Trophoblast cell (in vitro differentiated cells and primary cell): ENCODE measurements at regions not wholly inside any gene's neighbourhood (a gene's known extent, or its start where the extent isn't known, plus 50 kb on each side); places are given as distances from the start of the nearest gene placed in this dataset.

Source experiments
- DNase-seq, 2 donors: peaks; one replicate each; pipeline ENCODE4 v3.0.0-alpha.2; 2016
- H2AFZ ChIP-seq: 2 replicates; pipeline ENCODE4 v1.6.1; 2013; ENCODE audit warnings: low read length, moderate library complexity, mild to moderate bottlenecking; ENCODE audit not compliant: insufficient read depth, poor library complexity
- H2AK5ac ChIP-seq: 2 replicates; pipeline ENCODE4 v1.6.1; 2013; ENCODE audit warnings: mild to moderate bottlenecking, low read length
- H2BK120ac ChIP-seq: 2 replicates; pipeline ENCODE4 v1.6.1; 2013; ENCODE audit warnings: low read length, mild to moderate bottlenecking, moderate library complexity; ENCODE audit not compliant: insufficient read depth, poor library complexity
- H2BK12ac ChIP-seq: 2 replicates; pipeline ENCODE4 v1.6.1; 2013; ENCODE audit warnings: mild to moderate bottlenecking, low read length, moderate library complexity
- H2BK5ac ChIP-seq: 2 replicates; pipeline ENCODE4 v1.6.1; 2013; ENCODE audit warnings: low read length, low read depth, moderate library complexity, mild to moderate bottlenecking; ENCODE audit not compliant: poor library complexity
- H3K14ac ChIP-seq: 2 replicates; pipeline ENCODE4 v1.6.1; 2013; ENCODE audit warnings: mild to moderate bottlenecking, low read length
- H3K18ac ChIP-seq: 2 replicates; pipeline ENCODE4 v1.6.1; 2013; ENCODE audit warnings: mild to moderate bottlenecking, low read length
- H3K23ac ChIP-seq: 2 replicates; pipeline ENCODE4 v1.6.1; 2013; ENCODE audit warnings: low read length
- H3K27ac ChIP-seq: 2 replicates; pipeline ENCODE4 v1.5.1; 2013; ENCODE audit warnings: low read depth, mild to moderate bottlenecking, inconsistent platforms, low read length, moderate library complexity
- H3K27me3 ChIP-seq: 2 replicates; pipeline ENCODE4 v1.6.1; 2013; ENCODE audit warnings: inconsistent platforms, mild to moderate bottlenecking, low read length, moderate library complexity; ENCODE audit not compliant: insufficient read depth
- H3K36me3 ChIP-seq, 2 experiments: 1 replicate in 1 of 2; 2 replicates in 1 of 2; pipeline ENCODE4 v1.6.1; 2013; ENCODE audit warnings: low read length in 2 of 2, mild to moderate bottlenecking in 2 of 2, moderate library complexity in 1 of 2; ENCODE audit not compliant: insufficient read depth in 2 of 2, control insufficient read depth in 1 of 2
- H3K4ac ChIP-seq: 2 replicates; pipeline ENCODE4 v1.6.1; 2013; ENCODE audit warnings: low read depth, mild to moderate bottlenecking, low read length, moderate library complexity
- H3K4me1 ChIP-seq, 2 experiments: 1 replicate in 1 of 2; 2 replicates in 1 of 2; pipeline ENCODE4 v1.6.1; 2013; ENCODE audit warnings: low read length in 2 of 2, mild to moderate bottlenecking in 2 of 2, moderate library complexity in 1 of 2; ENCODE audit not compliant: insufficient read depth in 2 of 2, control insufficient read depth in 1 of 2
- H3K4me2 ChIP-seq: 2 replicates; pipeline ENCODE4 v1.6.1; 2013; ENCODE audit warnings: inconsistent platforms, mild to moderate bottlenecking, low read length, moderate library complexity
- H3K4me3 ChIP-seq: 2 replicates; pipeline ENCODE4 v1.5.1; 2013; ENCODE audit warnings: mild to moderate bottlenecking, low read depth, low read length, inconsistent platforms
- H3K79me1 ChIP-seq: one replicate; pipeline ENCODE4 v1.6.1; 2013; ENCODE audit warnings: low read length
- H3K79me2 ChIP-seq: 2 replicates; pipeline ENCODE4 v1.6.1; 2013; ENCODE audit warnings: low read length, mild to moderate bottlenecking; ENCODE audit not compliant: control insufficient read depth, insufficient read depth, poor library complexity
- H3K9ac ChIP-seq: 2 replicates; pipeline ENCODE4 v1.6.1; 2013; ENCODE audit warnings: mild to moderate bottlenecking, low read length
- H3K9me3 ChIP-seq: 2 replicates; pipeline ENCODE4 v1.6.1; 2013; ENCODE audit warnings: low read depth, mild to moderate bottlenecking, control low read depth, inconsistent platforms, low read length; ENCODE audit not compliant: insufficient read depth
- H4K12ac ChIP-seq: 2 replicates; pipeline ENCODE4 v1.6.1; 2013; ENCODE audit warnings: low read depth, mild to moderate bottlenecking, low read length, moderate library complexity
- H4K8ac ChIP-seq: 2 replicates; pipeline ENCODE4 v1.6.1; 2013; ENCODE audit warnings: low read depth, mild to moderate bottlenecking, low read length, moderate library complexity
- H4K91ac ChIP-seq: one replicate; pipeline ENCODE4 v1.6.1; 2013; ENCODE audit warnings: low read depth, mild to moderate bottlenecking, low read length, moderate library complexity
- WGBS: extraction: QIAGEN DNeasy Blood & Tissue Kit; methylation state at CpG from one replicate; pipeline ENCODE4 v1.1.7; 2013; ENCODE audit warnings: missing lambda C conversion rate; ENCODE audit not compliant: insufficient read length, insufficient coverage; ENCODE audit errors: extremely low coverage; 5-methylcytosine and 5-hydroxymethylcytosine counted together

GRCh38 chr4:189822326-189822725 lies 118.3 kb upstream of the FRG1 start:
- H2BK120ac ChIP-seq = no peak overlapping the region
- no peaks in the 10 kb centered on the region for H3K79me1 ChIP-seq
- no peak overlapping the region for H3K4ac ChIP-seq
- no peaks in the 10 kb centered on the region for H3K9me3 ChIP-seq
- H3K4me1 ChIP-seq = no peaks in the 10 kb centered on the region
- WGBS = no CpG with 5 or more reads among the region's 3 CpGs
- no peak overlapping the region for H3K4me2 ChIP-seq
- no peaks in the 10 kb centered on the region for H3K27me3 ChIP-seq
- H3K36me3 ChIP-seq = no peaks in the 10 kb centered on the region
- no peak overlapping the region for H3K14ac ChIP-seq
- H3K18ac ChIP-seq = no peak overlapping the region
- H3K9ac ChIP-seq = no peak overlapping the region
- H3K27ac ChIP-seq = no peak overlapping the region
- no peak overlapping the region for H4K91ac ChIP-seq
- no peak overlapping the region for H3K4me3 ChIP-seq
- no peak overlapping the region for H3K23ac ChIP-seq
- DNase-seq = no peak
- no peak overlapping the region for H4K8ac ChIP-seq
- H3K79me2 ChIP-seq = no peaks in the 10 kb centered on the region
- H2BK12ac ChIP-seq = no peak overlapping the region
- H2BK5ac ChIP-seq = no peak overlapping the region
- H2AFZ ChIP-seq = no peak overlapping the region
- H2AK5ac ChIP-seq = no peak overlapping the region
- no peak overlapping the region for H4K12ac ChIP-seq

DNA sequence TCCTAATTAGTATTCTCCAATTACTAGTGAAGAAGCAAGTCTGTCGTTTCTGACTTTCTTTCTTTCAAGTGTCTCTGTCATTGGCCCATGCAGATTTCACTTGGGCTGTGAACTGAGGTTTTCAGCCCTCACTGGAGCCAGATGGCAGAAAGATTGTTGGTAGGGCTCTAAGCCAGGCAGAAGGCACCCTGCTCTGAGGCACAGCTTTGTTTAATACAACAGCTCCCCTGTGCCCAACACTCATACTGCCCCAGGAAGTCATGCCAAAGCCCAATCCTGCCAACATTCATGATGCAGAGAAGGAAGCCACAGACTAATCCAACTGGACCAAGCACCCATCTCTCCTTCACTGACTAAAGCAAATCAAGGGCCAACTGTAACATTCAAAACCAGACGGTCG lies 117.1 kb upstream of the FRG1 start:
- no peak overlapping the region for H3K14ac ChIP-seq
- no peaks in the 10 kb centered on the region for H3K79me1 ChIP-seq
- H3K4me2 ChIP-seq = no peak overlapping the region
- no peak overlapping the region for H4K8ac ChIP-seq
- no peak overlapping the region for H3K23ac ChIP-seq
- no peak overlapping the region for H4K91ac ChIP-seq
- no CpG with 5 or more reads among the region's 3 CpGs for WGBS
- no peaks in the 10 kb centered on the region for H3K9me3 ChIP-seq
- no peak overlapping the region for H3K9ac ChIP-seq
- no peaks in the 10 kb centered on the region for H3K36me3 ChIP-seq
- no peak overlapping the region for H3K4ac ChIP-seq
- no peak overlapping the region for H3K4me3 ChIP-seq
- no peaks in the 10 kb centered on the region for H3K27me3 ChIP-seq
- no peak overlapping the region for H2BK5ac ChIP-seq
- DNase-seq = no peak
- H3K18ac ChIP-seq = no peak overlapping the region
- no peak overlapping the region for H2AFZ ChIP-seq
- no peak overlapping the region for H2BK12ac ChIP-seq
- H4K12ac ChIP-seq = no peak overlapping the region
- H2BK120ac ChIP-seq = no peak overlapping the region
- no peak overlapping the region for H2AK5ac ChIP-seq
- H3K27ac ChIP-seq = no peak overlapping the region
- H3K79me2 ChIP-seq = no peaks in the 10 kb centered on the region
- peaks cover 0 to 3% of the 10 kb centered on the region in 2 experiments for H3K4me1 ChIP-seq

DNA sequence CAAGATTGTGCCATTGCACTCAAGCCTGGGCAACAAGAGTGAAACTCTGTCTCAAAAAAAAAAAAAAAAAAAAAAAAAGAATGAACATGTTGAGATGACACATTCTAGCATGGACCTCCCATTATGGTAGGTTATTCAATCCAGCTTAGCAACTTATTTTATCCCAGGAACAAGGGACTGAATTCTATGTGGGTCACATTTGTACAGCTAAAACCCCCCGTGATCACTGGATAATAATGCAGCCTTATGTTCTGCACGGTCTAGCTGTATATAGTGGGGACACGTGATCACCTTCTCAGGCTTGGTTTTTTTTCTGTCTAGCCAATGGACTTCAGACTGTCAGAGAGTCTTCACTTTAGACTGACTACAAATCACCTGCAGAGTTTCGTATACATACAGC lies 115.2 kb upstream of the FRG1 start:
- Histone ChIP-seq H3K4ac (no peak overlapping the region), H3K4me3 (no peak overlapping the region), H2AK5ac (no peak overlapping the region), H3K23ac (no peak overlapping the region), H4K12ac (no peak overlapping the region), H4K8ac (no peak overlapping the region), H2BK120ac (no peak overlapping the region), H2AFZ (no peak overlapping the region), H3K4me1 (peaks cover 0 to 3% of the 10 kb centered on the region in 2 experiments), H3K14ac (no peak overlapping the region), H3K36me3 (no peaks in the 10 kb centered on the region), H3K4me2 (no peak overlapping the region), H3K9ac (no peak overlapping the region), H3K27ac (no peak overlapping the region), H3K18ac (no peak overlapping the region), H2BK12ac (no peak overlapping the region), H3K27me3 (no peaks in the 10 kb centered on the region), H3K79me2 (no peaks in the 10 kb centered on the region), H4K91ac (no peak overlapping the region), H2BK5ac (no peak overlapping the region), H3K9me3 (no peaks in the 10 kb centered on the region), H3K79me1 (no peaks in the 10 kb centered on the region)
- no peak for DNase-seq
- WGBS = no CpG with 5 or more reads among the region's 4 CpGs

- Histone ChIP-seq H3K9ac (no peak overlapping the region), H2BK5ac (no peak overlapping the region), H3K23ac (no peak overlapping the region), H3K4ac (no peak overlapping the region), H3K4me1 (peaks cover 0 to 3% of the 10 kb centered on the region in 2 experiments), H4K8ac (no peak overlapping the region), H3K14ac (no peak overlapping the region), H3K36me3 (no peaks in the 10 kb centered on the region), H2BK12ac (no peak overlapping the region), H3K4me2 (no peak overlapping the region), H3K9me3 (no peaks in the 10 kb centered on the region), H2BK120ac (no peak overlapping the region), H2AK5ac (no peak overlapping the region), H3K18ac (no peak overlapping the region), H3K79me2 (no peaks in the 10 kb centered on the region), H3K27me3 (no peaks in the 10 kb centered on the region), H4K12ac (no peak overlapping the region), H3K79me1 (no peaks in the 10 kb centered on the region), H3K4me3 (no peak overlapping the region), H2AFZ (no peak overlapping the region), H3K27ac (no peak overlapping the region), H4K91ac (no peak overlapping the region)
- DNase-seq = no peak
- no CpG with 5 or more reads among the region's 4 CpGs for WGBS
Measured at GRCh38 chr4:189826657-189827056, 114.0 kb upstream of the FRG1 start.
